ENCODE measurements at regions not wholly inside any gene's neighbourhood (a gene's known extent, or its start where the extent isn't known, plus 50 kb on each side); places are given as distances from the start of the nearest gene placed in this dataset.

- ATAC-seq = no peak
- no peak for TF ChIP-seq ZFP30 (CRISPR knock-in tag; IDR thresholded peaks at IDR 0.05)
- no peak for TF ChIP-seq ZFP3 (CRISPR knock-in tag; IDR thresholded peaks at IDR 0.05)
- TF ChIP-seq ZNF565 (CRISPR knock-in tag; conservative IDR thresholded peaks at IDR 0.05; ENCODE audit: low read depth) = no peak
- no peak for TF ChIP-seq ZC3H10 (CRISPR knock-in tag; IDR thresholded peaks at IDR 0.05)
- TF ChIP-seq, protein P1, sequence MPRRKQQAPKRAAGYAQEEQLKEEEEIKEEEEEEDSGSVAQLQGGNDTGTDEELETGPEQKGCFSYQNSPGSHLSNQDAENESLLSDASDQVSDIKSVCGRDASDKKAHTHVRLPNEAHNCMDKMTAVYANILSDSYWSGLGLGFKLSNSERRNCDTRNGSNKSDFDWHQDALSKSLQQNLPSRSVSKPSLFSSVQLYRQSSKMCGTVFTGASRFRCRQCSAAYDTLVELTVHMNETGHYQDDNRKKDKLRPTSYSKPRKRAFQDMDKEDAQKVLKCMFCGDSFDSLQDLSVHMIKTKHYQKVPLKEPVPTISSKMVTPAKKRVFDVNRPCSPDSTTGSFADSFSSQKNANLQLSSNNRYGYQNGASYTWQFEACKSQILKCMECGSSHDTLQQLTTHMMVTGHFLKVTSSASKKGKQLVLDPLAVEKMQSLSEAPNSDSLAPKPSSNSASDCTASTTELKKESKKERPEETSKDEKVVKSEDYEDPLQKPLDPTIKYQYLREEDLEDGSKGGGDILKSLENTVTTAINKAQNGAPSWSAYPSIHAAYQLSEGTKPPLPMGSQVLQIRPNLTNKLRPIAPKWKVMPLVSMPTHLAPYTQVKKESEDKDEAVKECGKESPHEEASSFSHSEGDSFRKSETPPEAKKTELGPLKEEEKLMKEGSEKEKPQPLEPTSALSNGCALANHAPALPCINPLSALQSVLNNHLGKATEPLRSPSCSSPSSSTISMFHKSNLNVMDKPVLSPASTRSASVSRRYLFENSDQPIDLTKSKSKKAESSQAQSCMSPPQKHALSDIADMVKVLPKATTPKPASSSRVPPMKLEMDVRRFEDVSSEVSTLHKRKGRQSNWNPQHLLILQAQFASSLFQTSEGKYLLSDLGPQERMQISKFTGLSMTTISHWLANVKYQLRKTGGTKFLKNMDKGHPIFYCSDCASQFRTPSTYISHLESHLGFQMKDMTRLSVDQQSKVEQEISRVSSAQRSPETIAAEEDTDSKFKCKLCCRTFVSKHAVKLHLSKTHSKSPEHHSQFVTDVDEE (CRISPR knock-in tag; IDR thresholded peaks at IDR 0.05) = no peak
Measured at GRCh38 chr3:101938262-101938847, 89.0 kb downstream of the NFKBIZ start.

DNA sequence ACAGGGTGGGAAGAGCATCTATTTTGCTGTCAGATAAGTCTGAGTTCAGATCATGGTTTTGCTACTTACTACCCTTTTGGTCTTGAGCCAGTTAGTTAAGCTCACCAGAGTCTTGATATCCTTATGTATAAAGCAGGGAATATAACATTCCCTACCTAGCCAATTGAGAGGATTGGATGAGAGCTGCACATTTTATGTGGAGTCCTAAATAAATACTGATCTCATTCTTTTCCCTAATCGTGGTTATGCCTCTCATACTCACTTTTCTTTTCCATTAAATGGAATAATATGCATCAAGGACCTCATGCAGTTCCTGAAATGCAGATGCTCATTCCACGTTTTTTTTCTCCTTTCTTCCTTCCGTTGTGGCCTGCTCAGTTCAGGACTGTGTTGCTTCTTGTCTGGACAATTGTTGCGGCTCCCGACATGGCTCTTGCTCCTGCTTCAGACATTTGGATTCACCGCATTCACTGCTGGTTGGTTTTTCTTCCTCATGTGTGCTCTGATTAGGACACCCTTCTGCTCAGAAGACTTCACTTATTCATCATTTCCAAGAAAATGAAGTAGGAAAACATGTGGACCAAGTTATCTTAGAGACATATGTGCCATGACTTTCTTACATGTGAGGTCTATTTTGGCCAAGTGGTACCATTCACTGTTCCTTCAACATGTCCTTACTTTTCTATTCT is 90.2 kb downstream of the NFKBIZ start:
- ATAC-seq = no peak

DNA sequence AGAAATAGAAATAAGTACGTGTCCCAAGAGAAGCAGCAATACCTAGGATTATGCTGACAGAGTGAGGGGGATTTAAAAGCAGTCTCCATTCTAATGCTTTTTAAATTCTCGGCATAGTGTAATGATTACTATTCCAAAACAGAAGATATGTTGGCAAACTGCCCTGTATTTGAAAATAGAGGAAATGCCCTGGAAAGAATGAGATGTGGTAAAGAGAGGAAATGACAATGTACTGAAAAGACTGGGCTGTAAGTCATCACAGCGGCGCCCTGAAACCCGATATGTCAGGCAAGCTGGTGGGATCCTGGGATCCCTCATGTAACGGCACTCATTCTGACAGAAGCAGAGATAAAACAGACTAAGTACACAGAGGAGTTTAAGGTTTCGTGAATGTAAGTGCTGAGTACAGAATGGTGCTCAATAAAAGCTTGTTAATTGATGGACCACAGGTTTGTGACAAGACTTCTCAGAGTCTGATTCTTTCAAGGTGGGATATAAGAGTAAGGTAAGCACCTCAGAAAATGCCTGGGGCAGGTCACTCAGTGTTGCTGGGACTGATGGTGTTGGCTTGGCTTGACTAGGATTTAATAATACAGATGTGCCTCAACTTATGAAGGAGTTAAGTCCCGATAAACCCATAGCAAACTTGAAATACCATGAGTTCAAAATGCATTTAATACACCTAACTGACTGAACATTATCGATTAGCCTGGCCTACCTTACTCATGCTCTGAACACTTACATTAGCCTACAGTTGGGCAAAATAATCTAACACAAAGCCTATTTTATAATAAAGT is 91.4 kb downstream of the NFKBIZ start:
- peak; percentile 86 for ATAC-seq
- peak; percentile 94 for TF ChIP-seq RARB (CRISPR knock-in tag; IDR thresholded peaks at IDR 0.05)
- TF ChIP-seq ZNF70 (CRISPR knock-in tag; IDR thresholded peaks at IDR 0.05) = no peak
- TF ChIP-seq CSRNP3 (CRISPR knock-in tag; IDR thresholded peaks at IDR 0.05) = peak; percentile 65; the same call in 1 of the 2 replicates
- no peak for TF ChIP-seq PPARA (CRISPR knock-in tag; IDR thresholded peaks at IDR 0.05; ENCODE audit: borderline replicate concordance)
- TF ChIP-seq CREB5 (CRISPR knock-in tag; IDR thresholded peaks at IDR 0.05; ENCODE audit: low read depth) = peak; percentile 82; the same call in 1 of the 2 replicates
- TF ChIP-seq TOX (CRISPR knock-in tag; IDR thresholded peaks at IDR 0.05; ENCODE audit: borderline replicate concordance) = peak; percentile 91
- TF ChIP-seq PATZ1 (CRISPR knock-in tag; IDR thresholded peaks at IDR 0.05; ENCODE audit: borderline replicate concordance) = peak; percentile 93
- peak; percentile 98 for TF ChIP-seq ISL1 (CRISPR knock-in tag; IDR thresholded peaks at IDR 0.05)
- peak; percentile 83 for TF ChIP-seq ZNF8 (CRISPR knock-in tag; IDR thresholded peaks at IDR 0.05)
- TF ChIP-seq ZFP30 (CRISPR knock-in tag; IDR thresholded peaks at IDR 0.05) = 0 out of 2 replicates have a peak, but pooled peaks have one; percentile 19
- TF ChIP-seq, protein P2, sequence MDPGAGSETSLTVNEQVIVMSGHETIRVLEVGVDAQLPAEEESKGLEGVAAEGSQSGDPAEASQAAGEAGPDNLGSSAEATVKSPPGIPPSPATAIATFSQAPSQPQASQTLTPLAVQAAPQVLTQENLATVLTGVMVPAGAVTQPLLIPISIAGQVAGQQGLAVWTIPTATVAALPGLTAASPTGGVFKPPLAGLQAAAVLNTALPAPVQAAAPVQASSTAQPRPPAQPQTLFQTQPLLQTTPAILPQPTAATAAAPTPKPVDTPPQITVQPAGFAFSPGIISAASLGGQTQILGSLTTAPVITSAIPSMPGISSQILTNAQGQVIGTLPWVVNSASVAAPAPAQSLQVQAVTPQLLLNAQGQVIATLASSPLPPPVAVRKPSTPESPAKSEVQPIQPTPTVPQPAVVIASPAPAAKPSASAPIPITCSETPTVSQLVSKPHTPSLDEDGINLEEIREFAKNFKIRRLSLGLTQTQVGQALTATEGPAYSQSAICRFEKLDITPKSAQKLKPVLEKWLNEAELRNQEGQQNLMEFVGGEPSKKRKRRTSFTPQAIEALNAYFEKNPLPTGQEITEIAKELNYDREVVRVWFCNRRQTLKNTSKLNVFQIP (CRISPR knock-in tag; IDR thresholded peaks at IDR 0.05; ENCODE audit: borderline replicate concordance, low read depth) = peak; percentile 96
- peak; percentile 90; the same call in 1 of the 2 replicates for TF ChIP-seq ZC3H10 (CRISPR knock-in tag; IDR thresholded peaks at IDR 0.05)
- TF ChIP-seq TCF4 (CRISPR knock-in tag; IDR thresholded peaks at IDR 0.05; ENCODE audit: borderline replicate concordance) = no peak; the same call in none of the 2 replicates
- TF ChIP-seq SNAI2 (CRISPR knock-in tag; IDR thresholded peaks at IDR 0.05) = no peak
- peak; percentile 67; the same call in 1 of the 2 replicates for TF ChIP-seq ZFP3 (CRISPR knock-in tag; IDR thresholded peaks at IDR 0.05)
- TF ChIP-seq CSDC2 (CRISPR knock-in tag; IDR thresholded peaks at IDR 0.05) = no peak
- TF ChIP-seq ESRRG (CRISPR knock-in tag; IDR thresholded peaks at IDR 0.05) = no peak

More for the DNA sequence above, 90.2 kb downstream of the NFKBIZ start:
- TF ChIP-seq RARB (CRISPR knock-in tag; IDR thresholded peaks at IDR 0.05) (no peak), CREB5 (CRISPR knock-in tag; IDR thresholded peaks at IDR 0.05; ENCODE audit: low read depth) (no peak), SNAI2 (CRISPR knock-in tag; IDR thresholded peaks at IDR 0.05) (no peak), ZNF70 (CRISPR knock-in tag; IDR thresholded peaks at IDR 0.05) (no peak), PPARA (CRISPR knock-in tag; IDR thresholded peaks at IDR 0.05; ENCODE audit: borderline replicate concordance) (no peak)
